GM21737 (cell line): ENCODE measurements at regions not wholly inside any gene's neighbourhood (a gene's known extent, or its start where the extent isn't known, plus 50 kb on each side); places are given as distances from the start of the nearest gene placed in this dataset.

Experiments
- ATAC-seq: cut with Tn5 transposase; IDR thresholded peaks from one replicate; pipeline ENCODE4 v1.9.1; 2021; ENCODE audit warnings: mild to moderate bottlenecking, moderate library complexity; ENCODE audit not compliant: unreplicated experiment

DNA sequence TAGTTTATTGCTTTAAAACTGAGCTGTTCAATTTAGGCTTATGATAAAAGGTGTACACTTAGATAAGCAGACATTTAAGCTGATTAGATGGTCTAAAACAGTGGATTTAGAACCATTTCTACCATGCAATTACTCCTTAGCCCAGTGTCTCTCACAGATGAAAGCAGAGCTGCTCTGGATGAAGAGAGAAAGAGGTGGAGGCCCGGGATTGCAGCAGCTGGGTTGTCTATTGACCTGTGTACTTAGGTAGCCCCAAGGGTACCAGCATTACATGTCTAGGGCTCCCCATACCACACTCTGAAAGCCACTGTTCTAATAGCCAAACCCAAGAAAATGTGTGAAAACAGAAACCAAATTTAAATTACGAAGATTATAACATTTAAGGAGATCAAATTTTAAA is 86.0 kb upstream of the GIMD1 start:
- ATAC-seq = no peak

DNA sequence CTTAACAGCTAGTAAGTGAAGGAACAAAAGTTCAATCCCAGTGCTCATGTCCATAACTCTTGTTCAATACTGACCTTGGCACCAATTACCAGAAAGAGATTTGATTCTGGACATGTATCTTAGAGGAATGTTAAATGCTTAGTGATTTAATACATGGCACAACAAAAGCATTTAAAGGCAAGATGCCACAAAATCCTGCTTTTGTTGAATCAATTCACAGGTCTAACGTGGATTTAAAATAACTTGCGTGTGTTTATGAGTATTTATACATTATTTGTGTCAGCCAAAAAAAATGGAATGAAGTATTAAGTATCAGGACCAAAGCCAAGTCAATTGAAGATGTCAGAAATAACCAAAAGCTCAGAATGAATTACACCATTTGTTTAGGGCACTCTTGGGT is 85.4 kb upstream of the GIMD1 start:
- ATAC-seq = no peak

DNA sequence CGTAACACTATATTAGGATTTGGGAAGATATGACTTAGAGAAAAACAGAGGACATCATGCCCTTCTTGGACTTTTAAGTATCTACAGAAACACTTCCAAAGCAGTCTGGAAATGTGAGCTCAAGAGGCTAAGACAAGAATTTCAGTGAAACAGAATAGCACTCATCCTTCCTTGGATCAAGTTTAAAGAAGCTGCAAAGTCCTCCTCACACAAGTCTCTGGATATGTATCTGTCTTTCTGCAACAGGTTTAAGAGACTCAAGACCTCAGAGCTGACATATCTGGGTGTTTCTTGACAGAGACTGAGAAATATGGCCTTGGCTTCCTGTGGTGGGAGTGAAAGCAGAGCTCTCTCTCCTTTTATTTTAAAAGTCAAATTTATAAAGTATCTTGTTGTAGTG is 82.5 kb upstream of the GIMD1 start:
- ATAC-seq = no peak

DNA sequence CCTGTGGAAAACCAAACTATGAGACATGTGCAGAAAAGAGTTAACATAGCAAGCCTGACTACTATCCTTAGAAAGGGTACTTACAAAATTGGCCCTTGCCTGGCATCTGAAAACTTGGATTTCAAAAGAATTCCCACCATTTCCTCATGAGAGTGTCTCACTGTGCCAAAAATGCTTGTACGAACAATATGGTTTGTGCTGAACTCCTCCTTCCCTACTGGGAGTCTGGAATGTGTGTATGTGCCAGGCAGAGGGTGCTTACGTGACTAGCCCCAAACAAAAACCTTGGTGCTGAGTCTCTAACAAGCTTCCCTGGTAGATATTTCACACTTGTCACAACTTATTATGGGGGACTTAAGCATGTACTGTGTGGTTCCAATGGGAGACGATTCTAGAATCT is 81.7 kb upstream of the GIMD1 start:
- ATAC-seq = no peak

DNA sequence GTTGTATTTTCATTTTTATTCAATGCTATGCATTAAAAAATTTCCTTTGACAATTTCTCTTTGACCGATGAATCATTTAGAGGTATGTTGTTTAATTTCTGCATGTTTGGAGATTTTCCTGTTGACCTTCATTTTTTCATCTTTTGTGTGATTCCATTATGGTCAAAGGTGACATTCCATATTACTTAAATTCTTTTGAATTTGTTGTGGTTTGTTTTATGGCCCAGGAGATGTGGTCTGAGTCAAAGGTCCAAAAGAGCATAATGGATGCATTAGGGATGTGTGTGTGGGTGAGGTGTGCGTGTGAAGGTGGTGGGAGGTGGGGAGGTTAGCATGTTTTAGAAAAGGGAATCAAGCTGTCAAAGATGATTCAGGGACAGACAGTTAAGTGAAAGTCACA is 76.0 kb upstream of the GIMD1 start:
- ATAC-seq = no peak

DNA sequence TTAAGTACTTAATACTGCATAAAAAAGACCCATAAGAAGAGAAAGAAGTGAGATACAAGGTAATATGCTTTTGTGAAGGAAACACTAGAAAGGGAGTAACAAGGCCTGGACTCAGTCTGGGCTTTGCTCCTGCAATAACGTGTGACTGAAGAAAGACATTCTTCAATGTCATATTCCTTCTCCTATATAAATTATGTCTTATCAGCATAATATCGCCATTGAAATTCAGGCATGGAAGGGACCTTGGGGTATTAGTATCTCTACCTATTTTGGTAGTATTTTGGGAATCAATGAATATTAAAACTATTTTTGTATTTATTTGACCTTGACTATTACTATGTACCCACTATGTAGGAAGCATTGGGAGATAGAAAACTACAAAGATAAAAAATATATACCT is 62.2 kb upstream of the GIMD1 start:
- no peak for ATAC-seq

DNA sequence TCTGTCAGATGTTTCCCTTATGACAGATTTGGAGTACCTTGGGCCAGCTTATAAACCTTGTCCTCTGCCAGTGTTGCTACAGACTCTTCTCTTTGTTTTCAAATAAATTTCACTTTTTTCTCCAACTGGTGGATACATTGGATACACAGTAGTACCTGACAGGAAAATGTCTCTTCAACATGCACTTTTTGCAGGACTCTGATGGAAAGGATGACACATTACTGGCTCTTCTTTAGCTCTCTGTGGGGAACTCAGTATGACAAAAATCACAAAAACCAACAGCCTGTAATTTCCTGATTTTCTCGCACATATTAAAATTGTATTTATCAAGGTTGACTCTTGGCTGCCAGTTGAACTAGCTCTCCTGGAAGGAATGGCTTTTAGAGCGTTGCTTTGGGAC is 61.3 kb upstream of the GIMD1 start:
- no peak for ATAC-seq

DNA sequence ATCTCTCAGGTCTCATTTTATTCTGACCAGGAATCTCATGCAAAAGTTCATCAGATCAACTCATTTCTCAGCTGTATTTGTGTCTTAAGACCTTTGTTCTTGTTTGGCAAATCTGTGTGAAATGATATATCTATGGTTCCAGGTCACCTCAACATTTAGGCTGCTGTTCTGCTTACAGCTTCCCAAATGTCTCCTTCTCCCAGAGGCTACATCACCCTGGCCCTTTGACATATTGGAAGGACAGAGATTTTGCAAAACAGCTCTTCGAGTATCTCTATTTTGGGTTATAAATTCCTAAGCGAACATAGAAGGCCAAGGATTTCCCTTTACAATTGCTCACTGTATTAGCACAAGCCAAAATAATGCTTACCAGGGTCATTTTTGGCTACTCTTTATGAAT is 57.5 kb upstream of the GIMD1 start:
- no peak for ATAC-seq

DNA sequence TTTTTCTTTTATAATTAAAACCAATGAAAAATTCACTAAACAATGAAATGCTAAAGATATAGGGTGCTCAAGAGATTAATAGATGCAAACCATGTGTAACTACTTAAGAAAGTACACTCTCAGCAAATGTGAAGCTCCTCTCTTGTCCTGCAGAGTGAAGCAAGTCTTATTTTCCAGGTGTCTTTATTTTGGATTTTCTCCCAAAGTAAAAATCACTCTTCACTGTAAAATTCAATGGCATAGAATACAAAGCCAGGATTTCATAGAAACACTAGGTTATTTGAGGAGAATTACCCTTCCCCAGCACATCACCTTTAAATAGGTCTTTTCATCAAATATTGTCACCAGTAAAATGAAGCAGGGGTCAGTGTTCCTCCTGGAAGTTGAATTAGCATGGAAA is 57.0 kb upstream of the GIMD1 start:
- no peak for ATAC-seq

DNA sequence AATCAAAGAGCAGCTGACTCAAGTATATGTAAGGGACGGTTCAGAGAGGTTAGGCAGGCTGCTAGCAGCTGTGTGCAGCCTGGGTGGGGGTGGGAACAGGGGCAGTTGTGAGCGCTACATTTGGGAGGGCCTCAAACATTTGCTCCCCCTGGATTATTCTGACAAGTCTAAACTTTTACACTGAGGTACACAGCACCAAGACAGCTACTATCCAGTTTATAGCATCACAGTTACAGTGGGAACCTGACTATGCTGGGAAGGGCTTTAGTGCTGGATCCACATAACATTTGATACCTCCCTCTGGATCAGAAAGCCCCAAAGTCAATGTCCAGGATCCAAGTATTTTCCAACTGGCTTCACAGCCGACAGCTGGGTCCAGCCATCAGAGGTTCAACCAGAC is 55.8 kb upstream of the GIMD1 start:
- no peak for ATAC-seq

DNA sequence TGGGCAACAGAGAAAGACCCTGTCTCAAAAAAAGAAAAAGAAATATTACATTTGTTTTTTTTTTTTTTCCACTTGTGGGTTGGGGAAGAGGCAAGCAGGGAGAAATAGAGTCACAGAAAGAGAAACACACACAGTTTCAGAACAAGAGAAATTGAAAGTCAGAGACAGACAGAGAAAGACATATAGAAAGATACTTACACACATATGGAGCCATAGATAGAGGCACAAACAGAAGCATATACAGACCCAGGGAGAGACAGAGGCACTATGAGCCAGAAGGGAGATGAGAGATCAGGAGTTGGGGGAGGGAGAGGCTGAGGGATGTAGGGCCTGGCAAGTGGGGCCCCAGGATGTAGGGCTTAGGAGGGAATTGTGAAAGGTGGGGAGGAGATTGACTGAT is 55.2 kb upstream of the GIMD1 start:
- ATAC-seq = no peak

DNA sequence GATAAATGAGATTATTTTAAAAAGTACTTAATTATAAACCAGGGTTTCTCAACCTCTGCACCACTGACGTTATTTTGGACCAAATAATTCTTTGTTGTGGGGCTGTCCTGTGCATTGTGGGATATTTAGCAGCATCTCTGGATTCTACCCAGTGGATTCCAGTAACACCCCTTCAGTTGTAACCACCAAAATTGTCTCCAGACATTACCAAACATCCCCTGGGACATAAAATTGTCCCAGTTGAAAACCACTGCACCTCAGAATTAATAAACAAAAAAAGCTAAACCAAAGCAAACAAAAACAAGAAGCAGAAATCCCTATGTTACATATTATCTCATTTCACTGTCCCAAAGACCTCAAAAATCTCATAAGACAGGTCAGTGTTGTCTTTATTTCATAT is 54.2 kb upstream of the GIMD1 start:
- ATAC-seq = no peak

DNA sequence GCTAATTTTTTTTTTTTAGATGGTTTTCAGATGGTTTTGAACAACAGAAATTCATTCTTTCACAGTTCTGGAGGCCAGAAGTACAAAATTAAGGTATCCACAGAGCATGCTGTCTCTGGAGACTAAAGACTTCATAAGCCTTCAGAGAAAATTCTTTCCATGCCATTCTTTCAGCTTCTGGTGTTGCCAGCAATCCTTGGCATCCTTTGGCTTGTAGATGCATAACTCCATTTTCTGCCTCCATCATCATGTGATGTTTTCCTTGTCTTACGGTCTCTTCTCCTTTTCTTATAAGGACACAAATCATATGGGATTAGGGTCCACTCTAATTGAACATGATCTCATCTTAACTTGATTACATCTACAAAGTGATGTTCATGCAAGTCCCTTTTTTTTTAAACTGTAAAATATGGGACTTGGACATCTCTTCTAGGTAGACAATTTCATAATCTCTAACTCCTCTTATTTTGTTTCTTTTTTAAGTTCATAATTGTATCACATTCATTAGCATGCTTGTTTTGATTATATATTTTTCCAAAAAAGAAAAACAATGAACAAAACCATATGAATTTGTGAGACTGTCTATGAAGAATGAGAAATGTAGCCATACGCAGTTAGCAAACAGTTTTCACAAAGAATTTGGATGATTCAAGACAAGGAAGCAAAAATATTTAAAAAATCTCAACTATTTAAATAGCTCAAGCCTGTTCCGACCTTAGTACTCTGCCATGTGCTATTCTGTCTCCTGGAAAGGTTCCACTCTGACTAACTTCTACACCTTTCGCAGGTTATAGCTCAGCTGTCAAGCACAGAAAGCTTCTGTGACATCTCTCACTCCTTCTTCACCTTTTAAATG is 53.1 kb upstream of the GIMD1 start:
- no peak for ATAC-seq

DNA sequence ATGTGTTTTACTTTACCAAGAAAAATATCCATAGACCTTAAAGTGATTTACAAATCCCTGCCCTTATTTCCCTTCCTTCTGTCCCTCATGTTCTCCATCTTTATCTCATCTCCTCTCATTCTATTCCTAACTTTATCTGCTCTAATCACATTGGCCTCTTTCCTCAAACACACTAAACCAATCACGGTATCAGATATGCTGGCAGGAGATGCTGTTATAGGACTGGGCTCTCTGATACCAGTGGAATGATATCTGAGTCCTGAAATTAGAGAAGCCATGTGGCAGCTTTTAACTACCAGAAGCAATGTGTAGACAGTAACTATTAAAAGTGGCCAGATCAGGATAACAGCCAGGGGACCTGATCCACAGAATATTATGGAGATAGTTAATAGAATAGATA is 49.9 kb upstream of the GIMD1 start:
- ATAC-seq = no peak
